Activated CD8-positive, alpha-beta T cell treated with anti-CD3 and anti-CD28 coated beads, Interleukin-2, amount 10 ng/mL, durations not matched to agents 7 days and 5 days (primary cell): ENCODE measurements at regions not wholly inside any gene's neighbourhood (a gene's known extent, or its start where the extent isn't known, plus 50 kb on each side); places are given as distances from the start of the nearest gene placed in this dataset.

Experiments
- ATAC-seq: fragments of 150-1000 bp; cut with Tn5 transposase; one replicate; pipeline ENCODE4 v1.10.0; 2021; ENCODE audit warnings: moderate library complexity
- CTCF ChIA-PET: fragments of 350-600 bp; sonication (Branson Sonifier 250); formaldehyde crosslinking; loops from one replicate; lab custom pipeline; 2021; ENCODE audit warnings: antibody characterized with exemption; lab: Charles Lee
- POLR2A ChIA-PET: fragments of 350-600 bp; sonication (Branson Sonifier 250); formaldehyde crosslinking; loops from one replicate; lab custom pipeline; 2021; ENCODE audit warnings: antibody characterized with exemption; lab: Charles Lee
- DNase-seq: peaks from one replicate; pipeline ENCODE4 v3.0.0-alpha.2; 2020
- H3K27ac Mint-ChIP-seq: one replicate; pipeline ENCODE4 v1.8.0; 2021; ENCODE audit warnings: mild to moderate bottlenecking, mixed read lengths
- H3K27me3 Mint-ChIP-seq: one replicate; pipeline ENCODE4 v1.8.0; 2021; ENCODE audit warnings: low read depth, mixed read lengths
- H3K36me3 Mint-ChIP-seq: one replicate; pipeline ENCODE4 v1.8.0; 2021; ENCODE audit warnings: low read depth, mixed read lengths
- H3K4me1 Mint-ChIP-seq: one replicate; pipeline ENCODE4 v1.8.0; 2021; ENCODE audit warnings: low read depth, mixed read lengths
- H3K4me3 Mint-ChIP-seq: one replicate; pipeline ENCODE4 v1.8.0; 2021; ENCODE audit warnings: mild to moderate bottlenecking, mixed read lengths
- H3K9me3 Mint-ChIP-seq: one replicate; pipeline ENCODE4 v1.8.0; 2022; ENCODE audit warnings: mixed read lengths; ENCODE audit not compliant: insufficient read depth

- H3K27ac Mint-ChIP-seq = no peak overlapping the region
- ATAC-seq = no peak
- no peaks in the 10 kb centered on the region for H3K9me3 Mint-ChIP-seq
- peaks cover 4% of the 10 kb centered on the region for H3K27me3 Mint-ChIP-seq
- H3K4me3 Mint-ChIP-seq = no peak overlapping the region
- H3K36me3 Mint-ChIP-seq = no peaks in the 10 kb centered on the region
- POLR2A ChIA-PET = no interaction called here
- no peaks in the 10 kb centered on the region for H3K4me1 Mint-ChIP-seq
- CTCF ChIA-PET = interaction anchor here (0.6 to 4.5 kb wide), 6 partner anchors 29 to 434 kb away, joined by 3 to 21 read pairs (median 10); no protein-coding TSS in a partner anchor
- no peak for DNase-seq
Measured at GRCh38 chr5:146967646-146968045, 89.1 kb upstream of the PPP2R2B start.

GRCh38 chr5:146971401-146971800, 92.8 kb upstream of the PPP2R2B start:
- Mint-ChIP-seq H3K4me3 (no peak overlapping the region), H3K4me1 (no peaks in the 10 kb centered on the region), H3K27me3 (peaks cover 4% of the 10 kb centered on the region), H3K9me3 (no peaks in the 10 kb centered on the region), H3K27ac (no peak overlapping the region), H3K36me3 (no peaks in the 10 kb centered on the region)
- CTCF ChIA-PET = no interaction called here
- POLR2A ChIA-PET = no interaction called here
- ATAC-seq = no peak
- DNase-seq = no peak

- ChIA-PET CTCF (no interaction called here), POLR2A (no interaction called here)
- Mint-ChIP-seq H3K27ac (no peak overlapping the region), H3K4me1 (no peaks in the 10 kb centered on the region), H3K36me3 (no peaks in the 10 kb centered on the region), H3K27me3 (peaks cover 6% of the 10 kb centered on the region), H3K9me3 (peaks cover 12% of the 10 kb centered on the region), H3K4me3 (no peak overlapping the region)
- no peak for DNase-seq
- ATAC-seq = no peak
Measured at GRCh38 chr5:146986469-146986868, 107.9 kb upstream of the PPP2R2B start.

GRCh38 chr5:146993876-146994530, 115.4 kb upstream of the PPP2R2B start:
- Mint-ChIP-seq H3K4me3 (no peak overlapping the region), H3K27me3 (no peaks in the 10 kb centered on the region), H3K9me3 (peaks cover 5% of the 10 kb centered on the region), H3K4me1 (no peaks in the 10 kb centered on the region), H3K27ac (no peak overlapping the region), H3K36me3 (no peaks in the 10 kb centered on the region)
- POLR2A ChIA-PET = no interaction called here
- CTCF ChIA-PET = no interaction called here
- no peak for DNase-seq
- no peak for ATAC-seq

- POLR2A ChIA-PET = no interaction called here
- CTCF ChIA-PET = no interaction called here
- no peaks in the 10 kb centered on the region for H3K9me3 Mint-ChIP-seq
- no peak for ATAC-seq
- H3K4me1 Mint-ChIP-seq = no peaks in the 10 kb centered on the region
- no peak overlapping the region for H3K4me3 Mint-ChIP-seq
- H3K36me3 Mint-ChIP-seq = no peaks in the 10 kb centered on the region
- H3K27ac Mint-ChIP-seq = no peak overlapping the region
- no peak for DNase-seq
- no peaks in the 10 kb centered on the region for H3K27me3 Mint-ChIP-seq
Measured at GRCh38 chr5:146995878-146996277, 117.3 kb upstream of the PPP2R2B start.

- no peak for DNase-seq
- CTCF ChIA-PET = no interaction called here
- Mint-ChIP-seq H3K4me1 (no peaks in the 10 kb centered on the region), H3K27ac (no peak overlapping the region), H3K36me3 (no peaks in the 10 kb centered on the region), H3K27me3 (no peaks in the 10 kb centered on the region), H3K4me3 (no peak overlapping the region), H3K9me3 (no peaks in the 10 kb centered on the region)
- POLR2A ChIA-PET = no interaction called here
- no peak for ATAC-seq
Measured at GRCh38 chr5:147015405-147015804, 136.8 kb upstream of the PPP2R2B start.

GRCh38 chr5:147017191-147017590, 138.6 kb upstream of the PPP2R2B start:
- H3K27ac Mint-ChIP-seq = no peak overlapping the region
- ChIA-PET POLR2A (no interaction called here), CTCF (no interaction called here)
- ATAC-seq = no peak
- no peak for DNase-seq
- no peaks in the 10 kb centered on the region for H3K27me3 Mint-ChIP-seq
- no peaks in the 10 kb centered on the region for H3K4me1 Mint-ChIP-seq
- no peaks in the 10 kb centered on the region for H3K9me3 Mint-ChIP-seq
- H3K36me3 Mint-ChIP-seq = no peaks in the 10 kb centered on the region
- H3K4me3 Mint-ChIP-seq = no peak overlapping the region

GRCh38 chr5:147017621-147018020, 139.1 kb upstream of the PPP2R2B start:
- H3K27me3 Mint-ChIP-seq = no peaks in the 10 kb centered on the region
- CTCF ChIA-PET = no interaction called here
- DNase-seq (no peak), ATAC-seq (no peak)
- H3K9me3 Mint-ChIP-seq = no peaks in the 10 kb centered on the region
- no peak overlapping the region for H3K27ac Mint-ChIP-seq
- no peaks in the 10 kb centered on the region for H3K36me3 Mint-ChIP-seq
- POLR2A ChIA-PET = no interaction called here
- H3K4me1 Mint-ChIP-seq = no peaks in the 10 kb centered on the region
- no peak overlapping the region for H3K4me3 Mint-ChIP-seq

GRCh38 chr5:147018812-147019211, 140.3 kb upstream of the PPP2R2B start:
- ChIA-PET CTCF (no interaction called here), POLR2A (no interaction called here)
- ATAC-seq = no peak
- Mint-ChIP-seq H3K27ac (no peak overlapping the region), H3K27me3 (no peaks in the 10 kb centered on the region), H3K9me3 (no peaks in the 10 kb centered on the region), H3K4me3 (no peak overlapping the region), H3K4me1 (no peaks in the 10 kb centered on the region), H3K36me3 (no peaks in the 10 kb centered on the region)
- DNase-seq = no peak

- Mint-ChIP-seq H3K27ac (no peak overlapping the region), H3K27me3 (no peaks in the 10 kb centered on the region), H3K4me1 (no peaks in the 10 kb centered on the region), H3K4me3 (no peak overlapping the region), H3K9me3 (no peaks in the 10 kb centered on the region), H3K36me3 (no peaks in the 10 kb centered on the region)
- no peak for ATAC-seq
- CTCF ChIA-PET = interaction anchor here (0.7 to 1.2 kb wide), 2 partner anchors 449 to 505 kb away, joined by 3 read pairs; no protein-coding TSS in a partner anchor
- POLR2A ChIA-PET = no interaction called here
- DNase-seq = no peak
Measured at GRCh38 chr5:147036691-147037245, 158.2 kb upstream of the PPP2R2B start.

GRCh38 chr5:147037515-147038205, 159.1 kb upstream of the PPP2R2B start:
- Mint-ChIP-seq H3K4me3 (no peak overlapping the region), H3K4me1 (no peaks in the 10 kb centered on the region), H3K9me3 (no peaks in the 10 kb centered on the region), H3K27ac (no peak overlapping the region), H3K36me3 (no peaks in the 10 kb centered on the region), H3K27me3 (peaks cover 1% of the 10 kb centered on the region)
- ChIA-PET CTCF (interaction anchor here (1.2 kb wide), 1 partner anchor 450 kb away, joined by 3 read pairs; no protein-coding TSS in a partner anchor), POLR2A (no interaction called here)
- no peak for DNase-seq
- no peak for ATAC-seq

GRCh38 chr5:147040856-147041255, 162.3 kb upstream of the PPP2R2B start:
- Mint-ChIP-seq H3K27ac (no peak overlapping the region), H3K4me3 (no peak overlapping the region), H3K4me1 (no peaks in the 10 kb centered on the region), H3K36me3 (no peaks in the 10 kb centered on the region), H3K27me3 (peaks cover 2% of the 10 kb centered on the region), H3K9me3 (no peaks in the 10 kb centered on the region)
- DNase-seq (no peak), ATAC-seq (no peak)
- ChIA-PET POLR2A (no interaction called here), CTCF (no interaction called here)
